CD4-positive, alpha-beta T cell (primary cell): ENCODE measurements at regions not wholly inside any gene's neighbourhood (a gene's known extent, or its start where the extent isn't known, plus 50 kb on each side); places are given as distances from the start of the nearest gene placed in this dataset.

ENCODE experiments used
- ATAC-seq: fragments of 200-7000 bp; cut with Tn5 transposase; one replicate; pipeline ENCODE4 v1.10.0; 2022; ENCODE audit warnings: mild to moderate bottlenecking; ENCODE audit not compliant: poor library complexity
- CTCF ChIA-PET: fragments of 350-600 bp; sonication (Branson Sonifier 250); formaldehyde crosslinking; loops from one replicate; lab custom pipeline; 2021; ENCODE audit warnings: antibody characterized with exemption, inconsistent platforms; lab: Charles Lee
- POLR2A ChIA-PET: fragments of 350-600 bp; sonication (Branson Sonifier 250); formaldehyde crosslinking; loops from one replicate; lab custom pipeline; 2021; ENCODE audit warnings: antibody characterized with exemption, inconsistent platforms; lab: Charles Lee
- DNase-seq, 14 experiments: peaks; one replicate each; pipeline ENCODE4 v3.0.0-alpha.2; 2013 to 2020; ENCODE audit warnings: mixed read lengths in 2 of 14
- H3K27ac ChIP-seq, 2 donors: one replicate each; pipeline versions ENCODE4 v1.5.1 to v1.7.0; 2013; ENCODE audit warnings: low read length in 2 of 2, low read depth in 1 of 2, mild to moderate bottlenecking in 1 of 2
- H3K27me3 ChIP-seq, 2 experiments: 1 replicate in 1 of 2; 2 replicates in 1 of 2; pipeline versions ENCODE4 v1.6.1 to v1.7.0; 2013; ENCODE audit warnings: low read length in 2 of 2, control low read depth in 1 of 2, mild to moderate bottlenecking in 1 of 2, moderate library complexity in 1 of 2; ENCODE audit not compliant: insufficient read depth in 2 of 2, control insufficient read depth in 1 of 2
- H3K36me3 ChIP-seq: one replicate; pipeline ENCODE4 v1.6.1; 2013; ENCODE audit warnings: low read length, control low read depth; ENCODE audit not compliant: insufficient read depth
- H3K4me1 ChIP-seq: one replicate; pipeline ENCODE4 v1.6.1; 2013; ENCODE audit warnings: low read length, control low read depth; ENCODE audit not compliant: insufficient read depth
- H3K4me3 ChIP-seq: one replicate; pipeline ENCODE4 v1.5.1; 2013; ENCODE audit warnings: mild to moderate bottlenecking, low read length, moderate library complexity
- H3K9me3 ChIP-seq, 2 experiments: 1 replicate in 1 of 2; 2 replicates in 1 of 2; pipeline versions ENCODE4 v1.6.1 to v1.7.0; 2013; ENCODE audit warnings: low read length in 2 of 2, mild to moderate bottlenecking in 2 of 2, control low read depth in 1 of 2, moderate library complexity in 1 of 2; ENCODE audit not compliant: control insufficient read depth in 1 of 2, insufficient read depth in 1 of 2
- H3K27ac Mint-ChIP-seq: one replicate; pipeline ENCODE4 v1.8.0; 2020; ENCODE audit warnings: mixed read lengths
- H3K27me3 Mint-ChIP-seq: one replicate; pipeline ENCODE4 v1.8.0; 2021; ENCODE audit warnings: mixed read lengths
- H3K36me3 Mint-ChIP-seq: one replicate; pipeline ENCODE4 v1.8.0; 2021; ENCODE audit warnings: low read depth, mixed read lengths
- H3K4me1 Mint-ChIP-seq: one replicate; pipeline ENCODE4 v1.8.0; 2021; ENCODE audit warnings: low read depth, mixed read lengths
- H3K4me3 Mint-ChIP-seq: one replicate; pipeline ENCODE4 v1.8.0; 2020; ENCODE audit warnings: mild to moderate bottlenecking, mixed read lengths
- H3K9me3 Mint-ChIP-seq: one replicate; pipeline ENCODE4 v1.8.0; 2020; ENCODE audit warnings: mixed read lengths
- intact Hi-C, 2 experiments: fragments of 100-400 bp; cut with DNase I in 1 of 2; cut with micrococcal nuclease in 1 of 2; formaldehyde crosslinking; loops; one replicate each; pipeline versions ENCODE4 v1.15.1 to v1.9.0; 2023 to 2025; cut with DNase I, micrococcal nuclease
- TF ChIP-seq, protein P1 (sequence below): fragments of 200-600 bp; IDR thresholded peaks from one replicate; pipeline ENCODE4 v1.8.0; 2022; ENCODE audit warnings: antibody characterized with exemption, mild to moderate bottlenecking

DNA sequence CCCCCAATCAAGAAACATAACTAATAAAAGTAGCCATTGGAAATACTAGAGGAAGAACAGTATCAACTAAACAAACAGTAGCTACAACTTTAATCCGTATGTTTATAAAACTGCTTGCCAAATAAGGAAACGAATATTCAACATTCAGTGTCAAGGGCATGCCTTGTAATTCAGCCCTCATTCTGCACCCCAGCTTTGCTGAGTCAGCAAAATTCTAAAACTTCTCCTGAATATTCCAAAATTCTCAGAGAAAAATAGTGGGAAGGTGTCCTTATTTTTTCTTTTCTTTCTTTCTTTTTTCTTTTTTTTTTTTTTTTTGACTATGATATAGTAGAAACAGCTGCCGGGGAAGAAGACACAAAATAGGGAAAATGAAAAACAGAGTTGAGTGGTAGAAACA, 344.8 kb upstream of the MAGEC2 start:
- no peak overlapping the region for H3K27ac Mint-ChIP-seq
- Histone ChIP-seq H3K27me3 (no peaks in the 10 kb centered on the region), H3K4me3 (no peak overlapping the region), H3K36me3 (no peaks in the 10 kb centered on the region), H3K9me3 (no peaks in the 10 kb centered on the region), H3K27ac (no peak overlapping the region), H3K4me1 (no peaks in the 10 kb centered on the region)
- intact Hi-C loops, result no loop called here
- ChIA-PET POLR2A (no interaction called here), CTCF (interaction anchor here (1.5 kb wide), 1 partner anchor 9 kb away, joined by 3 read pairs; no protein-coding TSS in a partner anchor)
- no peak overlapping the region for H3K4me3 Mint-ChIP-seq
- no peaks in the 10 kb centered on the region for H3K9me3 Mint-ChIP-seq
- TF ChIP-seq, protein P1, sequence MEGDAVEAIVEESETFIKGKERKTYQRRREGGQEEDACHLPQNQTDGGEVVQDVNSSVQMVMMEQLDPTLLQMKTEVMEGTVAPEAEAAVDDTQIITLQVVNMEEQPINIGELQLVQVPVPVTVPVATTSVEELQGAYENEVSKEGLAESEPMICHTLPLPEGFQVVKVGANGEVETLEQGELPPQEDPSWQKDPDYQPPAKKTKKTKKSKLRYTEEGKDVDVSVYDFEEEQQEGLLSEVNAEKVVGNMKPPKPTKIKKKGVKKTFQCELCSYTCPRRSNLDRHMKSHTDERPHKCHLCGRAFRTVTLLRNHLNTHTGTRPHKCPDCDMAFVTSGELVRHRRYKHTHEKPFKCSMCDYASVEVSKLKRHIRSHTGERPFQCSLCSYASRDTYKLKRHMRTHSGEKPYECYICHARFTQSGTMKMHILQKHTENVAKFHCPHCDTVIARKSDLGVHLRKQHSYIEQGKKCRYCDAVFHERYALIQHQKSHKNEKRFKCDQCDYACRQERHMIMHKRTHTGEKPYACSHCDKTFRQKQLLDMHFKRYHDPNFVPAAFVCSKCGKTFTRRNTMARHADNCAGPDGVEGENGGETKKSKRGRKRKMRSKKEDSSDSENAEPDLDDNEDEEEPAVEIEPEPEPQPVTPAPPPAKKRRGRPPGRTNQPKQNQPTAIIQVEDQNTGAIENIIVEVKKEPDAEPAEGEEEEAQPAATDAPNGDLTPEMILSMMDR, result no peak
- H3K36me3 Mint-ChIP-seq, result no peaks in the 10 kb centered on the region
- H3K27me3 Mint-ChIP-seq, result no peaks in the 10 kb centered on the region
- DNase-seq, result no peak
- H3K4me1 Mint-ChIP-seq, result no peaks in the 10 kb centered on the region
- no peak for ATAC-seq

DNA sequence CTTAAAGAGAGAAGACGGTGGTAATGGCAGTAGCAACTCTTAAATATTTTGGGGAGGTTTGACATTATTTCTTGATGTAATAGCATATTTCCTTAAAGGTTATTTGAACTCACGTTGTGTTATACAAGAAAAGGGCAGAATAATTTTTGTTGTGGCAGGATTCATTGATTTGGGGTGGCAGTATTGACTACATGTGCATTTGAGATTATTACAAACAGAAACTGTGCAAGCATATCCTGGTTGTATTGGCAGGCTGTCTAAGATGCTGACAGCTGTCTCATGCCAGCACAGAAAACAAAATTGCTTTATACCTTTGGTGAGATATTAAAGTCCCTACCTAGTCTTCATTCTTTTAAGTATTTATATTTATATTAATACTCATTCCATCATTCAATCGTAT, 300.7 kb upstream of the MAGEC2 start:
- Mint-ChIP-seq H3K4me1 (no peaks in the 10 kb centered on the region), H3K4me3 (no peak overlapping the region), H3K9me3 (no peaks in the 10 kb centered on the region), H3K27me3 (no peaks in the 10 kb centered on the region), H3K36me3 (no peaks in the 10 kb centered on the region), H3K27ac (no peak overlapping the region)
- Histone ChIP-seq H3K9me3 (no peaks in the 10 kb centered on the region), H3K36me3 (no peaks in the 10 kb centered on the region), H3K4me3 (no peak overlapping the region), H3K27ac (no peak overlapping the region), H3K4me1 (no peaks in the 10 kb centered on the region), H3K27me3 (no peaks in the 10 kb centered on the region)
- ChIA-PET CTCF (no interaction called here), POLR2A (no interaction called here)
- intact Hi-C loops, result no loop called here
- no peak for ATAC-seq
- no peak for DNase-seq
- TF ChIP-seq, protein P1, result no peak

DNA sequence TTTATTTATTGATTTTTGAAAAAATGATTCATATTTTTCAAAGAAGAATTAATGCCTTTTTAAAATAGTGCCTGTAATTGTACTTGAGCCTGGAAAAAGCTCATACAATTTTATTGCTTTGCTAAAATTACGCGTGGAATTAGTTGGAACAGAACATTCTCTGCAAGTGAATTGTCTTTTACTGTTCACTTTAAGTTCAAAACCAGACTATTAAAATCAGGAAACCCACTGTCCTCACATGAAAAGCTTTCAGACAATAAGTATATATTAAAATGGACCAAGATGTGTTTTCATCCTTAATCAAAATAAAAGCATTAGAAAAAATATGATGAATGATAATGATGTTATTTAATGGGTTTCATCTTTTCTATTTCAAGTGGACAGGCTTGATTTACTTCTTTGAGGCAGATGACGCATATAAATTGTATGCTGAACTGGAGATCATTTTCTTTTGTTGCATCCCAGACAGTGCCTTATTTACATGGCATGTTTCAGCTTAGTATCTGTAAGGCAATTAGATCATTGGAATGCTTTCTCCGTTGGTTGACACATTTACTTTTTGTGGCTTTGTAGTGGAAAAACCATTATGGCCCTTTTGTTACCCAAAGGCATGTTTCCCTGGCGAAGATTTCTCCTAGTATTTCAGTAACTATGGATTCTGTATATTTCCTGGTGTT, 299.0 kb upstream of the MAGEC2 start:
- Histone ChIP-seq H3K36me3 (no peaks in the 10 kb centered on the region), H3K4me1 (no peaks in the 10 kb centered on the region), H3K27ac (no peak overlapping the region), H3K4me3 (no peak overlapping the region), H3K9me3 (no peaks in the 10 kb centered on the region), H3K27me3 (no peaks in the 10 kb centered on the region)
- Mint-ChIP-seq H3K27ac (no peak overlapping the region), H3K4me3 (no peak overlapping the region), H3K9me3 (no peaks in the 10 kb centered on the region), H3K4me1 (no peaks in the 10 kb centered on the region), H3K36me3 (no peaks in the 10 kb centered on the region), H3K27me3 (no peaks in the 10 kb centered on the region)
- no peak for ATAC-seq
- DNase-seq, result no peak
- intact Hi-C loops, result no loop called here
- TF ChIP-seq, protein P1, result no peak
- POLR2A ChIA-PET, result no interaction called here
- CTCF ChIA-PET, result no interaction called here
